Activated CD8-positive, alpha-beta memory T cell treated with anti-CD3 and anti-CD28 coated beads, Interleukin-2, amount 50 U/mL, for 1 hour (primary cell): ENCODE measurements at regions not wholly inside any gene's neighbourhood (a gene's known extent, or its start where the extent isn't known, plus 50 kb on each side); places are given as distances from the start of the nearest gene placed in this dataset.

Experiments used
- DNase-seq: peaks from one replicate; pipeline ENCODE4 v3.0.0-alpha.2; 2020; ENCODE audit errors: extremely low read depth

- DNase-seq: no peak
Measured at GRCh38 chr3:70840106-70840870, 527.9 kb upstream of the MDFIC2 start.

- no peak for DNase-seq
Measured at GRCh38 chr3:70833239-70833960, 521.0 kb upstream of the MDFIC2 start.

GRCh38 chr3:70832834-70833205, 520.4 kb upstream of the MDFIC2 start:
- no peak for DNase-seq

- no peak for DNase-seq
Measured at GRCh38 chr3:70832089-70832833, 519.8 kb upstream of the MDFIC2 start.

- DNase-seq: no peak
Measured at GRCh38 chr3:70829092-70829491, 516.7 kb upstream of the MDFIC2 start.

- no peak for DNase-seq
Measured at GRCh38 chr3:70824773-70825172, 512.3 kb upstream of the MDFIC2 start.

GRCh38 chr3:70824078-70824477, 511.6 kb upstream of the MDFIC2 start:
- DNase-seq: no peak

- no peak for DNase-seq
Measured at GRCh38 chr3:70823622-70824021, 511.2 kb upstream of the MDFIC2 start.

- DNase-seq: no peak
Measured at GRCh38 chr3:70822669-70823068, 510.2 kb upstream of the MDFIC2 start.

- no peak for DNase-seq
Measured at GRCh38 chr3:70821602-70822001, 509.2 kb upstream of the MDFIC2 start.

GRCh38 chr3:70820397-70820796, 508.0 kb upstream of the MDFIC2 start:
- DNase-seq: no peak

GRCh38 chr3:70818145-70818544, 505.7 kb upstream of the MDFIC2 start:
- DNase-seq: no peak

- DNase-seq: no peak
Measured at GRCh38 chr3:70816346-70816745, 503.9 kb upstream of the MDFIC2 start.

GRCh38 chr3:70815817-70816216, 503.4 kb upstream of the MDFIC2 start:
- no peak for DNase-seq

- DNase-seq: no peak
Measured at GRCh38 chr3:70813311-70813710, 500.9 kb upstream of the MDFIC2 start.

GRCh38 chr3:70811880-70812279, 499.4 kb upstream of the MDFIC2 start:
- DNase-seq: no peak

GRCh38 chr3:70808881-70809280, 496.4 kb upstream of the MDFIC2 start:
- no peak for DNase-seq

- no peak for DNase-seq
Measured at GRCh38 chr3:70806556-70806955, 494.1 kb upstream of the MDFIC2 start.

- DNase-seq: no peak
Measured at GRCh38 chr3:70806021-70806420, 493.6 kb upstream of the MDFIC2 start.

GRCh38 chr3:70805061-70805889, 492.8 kb upstream of the MDFIC2 start:
- no peak for DNase-seq

GRCh38 chr3:70803891-70804290, 491.5 kb upstream of the MDFIC2 start:
- no peak for DNase-seq

GRCh38 chr3:70803319-70803718, 490.9 kb upstream of the MDFIC2 start:
- DNase-seq: no peak
